ENCODE measurements at regions not wholly inside any gene's neighbourhood (a gene's known extent, or its start where the extent isn't known, plus 50 kb on each side); places are given as distances from the start of the nearest gene placed in this dataset.
A peak's percentile ranks its signal among the peaks of the same experiment; 100 is the strongest.

DNA sequence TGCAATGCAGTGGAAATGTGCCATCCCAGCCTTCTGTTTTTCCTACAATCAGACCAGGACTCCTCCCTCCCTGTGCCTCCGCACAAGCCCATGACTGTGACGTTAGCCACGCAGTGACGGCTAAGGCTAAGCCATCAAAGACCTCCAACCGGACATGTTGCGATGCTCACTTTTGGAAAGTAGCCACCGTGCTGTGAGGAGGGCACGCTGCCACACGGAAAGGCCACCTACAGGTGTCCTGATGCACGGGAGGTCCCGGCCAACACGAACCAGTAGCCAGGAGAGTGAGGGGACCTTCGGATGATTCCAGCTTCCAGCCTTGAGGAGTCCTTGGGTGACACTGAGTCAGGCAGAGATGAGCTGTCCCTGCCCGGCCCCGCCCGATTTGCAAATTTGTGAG, 53.9 kb downstream of the FOXL1 start:
- DNase-seq (ENCODE audit: insufficient read length, low spot score) (no peak), FAIRE-seq (no peak)

GRCh38 chr16:86632944-86633343, 54.6 kb downstream of the FOXL1 start:
- no peak for DNase-seq (ENCODE audit: insufficient read length, low spot score)
- peak; percentile 73 for FAIRE-seq

GRCh38 chr16:86634292-86634691, 55.9 kb downstream of the FOXL1 start:
- FAIRE-seq (peak; percentile 16), DNase-seq (ENCODE audit: insufficient read length, low spot score) (peak; percentile 42)

GRCh38 chr16:86635176-86635876, 57.0 kb downstream of the FOXL1 start:
- FAIRE-seq (no peak), DNase-seq (ENCODE audit: insufficient read length, low spot score) (no peak)

- no peak for FAIRE-seq
- DNase-seq (ENCODE audit: insufficient read length, low spot score) = no peak
Observed at GRCh38 chr16:86635926-86636325, 57.6 kb downstream of the FOXL1 start.

DNA sequence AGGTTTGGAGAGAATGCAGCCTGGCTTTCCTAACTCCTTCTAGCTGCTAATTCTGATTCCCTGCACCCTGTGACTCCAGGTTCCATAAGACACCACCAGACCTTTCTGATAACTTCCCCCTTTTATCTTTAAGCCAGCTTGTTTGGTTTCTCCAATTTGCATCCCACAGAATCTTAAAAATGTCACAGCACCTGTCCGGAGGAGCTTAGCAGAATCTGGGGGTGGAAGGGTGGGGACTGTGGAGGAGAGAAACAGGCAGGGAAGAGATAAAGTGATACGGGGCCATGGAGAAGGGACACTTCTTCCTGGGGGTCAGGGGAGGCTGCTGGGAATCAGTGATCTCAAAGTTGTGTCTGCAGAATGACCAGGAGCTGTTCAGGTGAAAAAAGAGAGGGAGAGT, 59.4 kb downstream of the FOXL1 start:
- FAIRE-seq = no peak
- DNase-seq (ENCODE audit: insufficient read length, low spot score) = no peak

GRCh38 chr16:86638642-86639041, 60.3 kb downstream of the FOXL1 start:
- DNase-seq (ENCODE audit: insufficient read length, low spot score) = no peak
- no peak for FAIRE-seq

DNA sequence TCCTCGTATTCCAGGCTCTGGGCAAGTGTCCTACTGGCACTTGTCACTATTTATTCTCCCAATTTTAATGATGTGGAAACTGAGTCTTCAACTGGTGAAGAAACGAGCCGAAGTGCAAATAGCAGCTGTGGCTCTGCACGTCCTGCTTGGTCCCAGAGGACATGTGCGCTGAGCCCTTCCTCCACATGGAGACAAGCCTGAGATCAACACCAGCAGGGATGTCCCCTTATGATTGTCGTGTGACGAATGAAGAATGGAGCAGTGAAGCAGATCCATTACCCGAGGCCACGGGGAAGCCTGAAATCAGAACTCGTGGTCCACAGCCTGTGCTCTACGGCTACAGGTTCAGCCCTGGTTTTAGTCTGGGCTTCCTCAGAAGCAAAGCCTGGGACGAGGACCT, 61.0 kb downstream of the FOXL1 start:
- FAIRE-seq (peak; percentile 16), DNase-seq (ENCODE audit: insufficient read length, low spot score) (no peak)

- no peak for FAIRE-seq
Observed at GRCh38 chr16:86640265-86640843, 62.0 kb downstream of the FOXL1 start.

GRCh38 chr16:86642087-86642486, 63.7 kb downstream of the FOXL1 start:
- FAIRE-seq (no peak), DNase-seq (ENCODE audit: insufficient read length, low spot score) (no peak)

More at GRCh38 chr16:86640265-86640843, 62.0 kb downstream of the FOXL1 start:
- no peak for DNase-seq (ENCODE audit: insufficient read length, low spot score)

GRCh38 chr16:86643671-86644070, 65.3 kb downstream of the FOXL1 start:
- DNase-seq (ENCODE audit: insufficient read length, low spot score) = no peak
- FAIRE-seq = no peak

- FAIRE-seq = peak; percentile 16
- no peak for DNase-seq (ENCODE audit: insufficient read length, low spot score)
Observed at GRCh38 chr16:86647561-86647960, 69.2 kb downstream of the FOXL1 start.

GRCh38 chr16:86649875-86650274, 71.5 kb downstream of the FOXL1 start:
- DNase-seq (ENCODE audit: insufficient read length, low spot score) = no peak
- no peak for FAIRE-seq

DNA sequence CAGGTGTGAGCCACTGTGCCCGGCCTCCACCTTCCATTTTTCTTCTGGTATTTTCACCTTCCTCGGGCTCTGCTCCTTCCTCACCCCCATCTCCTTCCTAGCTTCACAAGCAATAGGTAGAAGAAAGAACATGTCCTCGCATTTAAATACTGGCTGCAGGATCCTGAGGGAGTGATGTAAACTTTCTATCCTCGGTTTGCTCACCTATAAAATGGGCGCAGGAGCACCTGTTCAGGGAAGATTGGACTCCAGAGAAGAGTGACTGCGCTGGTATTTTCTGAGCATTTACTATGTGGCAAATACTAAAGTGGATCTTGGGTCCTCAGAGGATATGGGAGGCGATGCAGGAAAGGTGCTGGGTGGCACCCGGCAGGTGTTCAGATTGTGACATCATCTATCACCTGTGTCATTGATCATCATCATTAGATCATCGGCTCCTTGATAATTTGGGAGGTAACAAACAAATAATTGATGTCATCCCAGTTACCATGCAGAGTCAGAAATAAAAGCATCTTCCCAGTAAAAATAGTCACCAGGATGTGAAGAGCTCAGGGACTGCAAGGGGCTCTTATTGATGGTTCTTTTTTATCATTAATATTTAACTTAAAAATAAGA, 72.8 kb downstream of the FOXL1 start:
- DNase-seq (ENCODE audit: insufficient read length, low spot score) = no peak
- no peak for FAIRE-seq

DNA sequence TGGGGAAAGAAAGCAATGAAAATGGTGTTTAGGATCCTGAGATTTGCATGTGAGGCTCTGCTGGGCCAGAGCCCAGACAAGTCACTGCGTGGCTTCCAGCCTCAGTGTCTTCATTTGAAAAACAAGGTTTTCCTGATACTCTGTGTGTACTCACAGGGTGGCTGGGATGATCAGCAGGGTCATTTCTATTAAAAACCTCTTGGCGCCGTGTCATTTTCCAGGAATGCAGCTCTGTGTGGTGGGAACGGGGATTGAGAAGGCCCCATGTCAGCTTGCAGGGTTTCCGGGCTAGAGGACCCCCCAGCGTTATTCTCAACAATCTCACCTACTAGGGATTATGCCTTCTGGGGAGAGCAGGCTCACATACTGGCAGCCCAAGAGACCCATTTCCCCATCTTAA, 73.5 kb downstream of the FOXL1 start:
- DNase-seq (ENCODE audit: insufficient read length, low spot score) (no peak), FAIRE-seq (no peak)

DNA sequence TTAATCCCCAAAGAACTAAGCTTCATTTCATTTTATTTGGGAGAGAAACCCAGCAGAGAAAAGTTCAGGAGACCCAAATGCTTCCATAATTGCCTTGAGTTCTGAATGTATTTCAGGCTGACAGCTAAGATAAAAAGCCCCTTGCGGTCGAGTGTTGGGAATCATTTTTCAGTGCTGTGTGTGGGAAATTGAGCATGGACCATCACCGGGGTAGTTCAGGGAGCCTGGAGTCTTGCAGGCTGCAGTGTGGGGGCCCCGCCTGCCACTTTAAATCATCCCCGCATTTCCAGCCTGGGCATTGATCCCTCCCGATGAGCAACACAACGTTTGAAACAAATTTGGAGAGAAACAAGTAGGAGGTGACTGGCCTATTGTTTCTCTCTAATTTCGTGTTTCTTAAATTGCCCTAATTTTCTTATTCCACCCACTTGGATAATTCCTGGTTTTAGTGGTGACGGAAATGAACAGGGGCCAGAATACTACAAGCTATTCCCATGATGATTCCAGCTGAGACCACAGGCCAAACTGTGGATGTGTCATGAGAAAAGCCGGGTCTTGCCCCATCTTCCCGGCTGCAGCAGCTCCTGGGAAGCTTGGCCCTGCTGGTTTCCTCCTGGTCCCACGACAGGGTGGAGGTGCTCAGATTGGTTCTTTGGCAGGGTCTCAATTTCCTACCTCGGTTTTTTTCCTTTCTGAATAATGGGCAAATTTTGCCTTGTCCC, 75.1 kb downstream of the FOXL1 start:
- no peak for DNase-seq (ENCODE audit: insufficient read length, low spot score)
- FAIRE-seq = no peak

DNA sequence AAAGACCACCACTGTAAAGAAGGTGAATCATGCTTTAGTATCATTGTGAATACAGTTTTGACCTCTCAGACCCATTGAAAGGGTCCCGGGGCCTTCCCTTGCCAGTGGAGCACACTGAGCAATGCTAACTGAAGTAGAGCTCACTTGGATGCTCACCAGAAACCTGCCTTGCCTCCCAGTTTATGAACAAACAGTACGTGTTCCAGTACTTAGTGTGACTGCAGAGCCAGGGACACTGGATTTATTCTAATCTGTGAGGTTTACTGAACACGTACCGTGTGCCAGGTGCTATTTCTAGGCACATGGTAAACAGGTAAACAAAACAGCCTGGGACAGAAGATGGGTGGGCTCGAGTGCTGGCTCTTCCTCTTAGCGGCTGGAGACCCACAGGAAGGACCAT, 79.6 kb downstream of the FOXL1 start:
- no peak for DNase-seq (ENCODE audit: insufficient read length, low spot score)
- FAIRE-seq = no peak

- FAIRE-seq (no peak), DNase-seq (ENCODE audit: insufficient read length, low spot score) (no peak)
Observed at GRCh38 chr16:86660623-86661022, 82.3 kb downstream of the FOXL1 start.

GRCh38 chr16:86661706-86662105, 83.4 kb downstream of the FOXL1 start:
- DNase-seq (ENCODE audit: insufficient read length, low spot score) = no peak

DNA sequence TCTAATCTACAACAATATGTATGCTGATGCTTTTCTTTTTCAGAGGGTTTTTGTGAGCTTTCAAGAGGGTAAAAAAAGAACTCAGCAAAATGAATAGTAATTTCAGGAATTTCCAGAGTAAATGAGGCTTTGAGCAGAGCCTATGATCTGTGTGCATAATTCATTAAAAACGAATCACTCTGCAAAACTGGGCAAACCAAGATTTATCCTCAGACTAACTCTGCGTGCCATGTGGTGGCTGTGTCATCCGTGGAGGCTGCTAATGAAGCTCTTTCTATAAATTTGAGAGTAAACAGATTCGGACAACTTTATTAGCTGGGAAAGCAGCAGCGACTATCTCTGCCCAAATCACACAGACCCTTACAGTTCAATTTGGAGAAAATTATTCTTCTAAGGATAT, 83.8 kb downstream of the FOXL1 start:
- DNase-seq (ENCODE audit: insufficient read length, low spot score) (no peak), FAIRE-seq (no peak)

More at GRCh38 chr16:86661706-86662105, 83.4 kb downstream of the FOXL1 start:
- no peak for FAIRE-seq

DNA sequence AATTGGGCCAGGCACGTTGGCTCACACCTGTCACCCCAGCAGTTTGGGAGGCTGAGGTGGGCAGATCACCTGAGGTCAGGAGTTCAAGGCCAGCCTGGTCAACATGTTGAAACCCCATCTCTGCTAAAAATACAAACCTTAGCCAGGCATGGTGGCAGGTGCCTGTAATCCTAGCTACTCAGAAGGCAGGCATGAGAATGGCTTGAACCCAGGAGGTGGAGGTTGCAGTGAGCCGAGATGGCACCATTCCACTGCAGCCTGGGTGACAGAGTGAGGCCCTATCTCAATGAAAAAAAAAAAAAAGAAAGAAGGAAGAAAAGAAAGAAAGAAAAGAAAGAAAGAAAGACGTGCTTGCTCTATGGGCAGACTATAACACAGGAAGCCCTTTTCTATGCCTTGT, 84.4 kb downstream of the FOXL1 start:
- FAIRE-seq (no peak), DNase-seq (ENCODE audit: insufficient read length, low spot score) (no peak)

Data from HTR-8/SVneo (cell line).